ENCODE measurements at regions not wholly inside any gene's neighbourhood (a gene's known extent, or its start where the extent isn't known, plus 50 kb on each side); places are given as distances from the start of the nearest gene placed in this dataset.

DNA sequence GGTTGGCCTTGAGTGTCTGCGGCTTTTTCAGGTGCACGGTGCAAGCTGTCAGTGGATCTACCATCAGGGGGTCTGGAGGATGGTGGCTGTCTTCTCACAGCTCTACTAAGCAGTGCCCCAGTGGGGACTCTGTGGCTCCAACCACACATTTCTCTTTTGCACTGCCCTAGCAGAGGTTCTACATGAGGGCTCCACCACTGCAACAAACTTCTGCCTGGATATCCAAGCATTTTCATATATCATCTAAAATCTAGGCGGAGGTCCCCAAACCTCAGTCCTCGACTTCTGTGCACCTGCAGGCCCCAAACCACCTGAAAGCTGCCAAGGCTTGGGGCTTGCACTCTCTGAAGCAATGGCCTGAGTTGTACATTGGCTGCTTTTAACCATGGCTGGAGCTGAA, 601.5 kb downstream of the MTRR start:
- TF ChIP-seq, protein P1, sequence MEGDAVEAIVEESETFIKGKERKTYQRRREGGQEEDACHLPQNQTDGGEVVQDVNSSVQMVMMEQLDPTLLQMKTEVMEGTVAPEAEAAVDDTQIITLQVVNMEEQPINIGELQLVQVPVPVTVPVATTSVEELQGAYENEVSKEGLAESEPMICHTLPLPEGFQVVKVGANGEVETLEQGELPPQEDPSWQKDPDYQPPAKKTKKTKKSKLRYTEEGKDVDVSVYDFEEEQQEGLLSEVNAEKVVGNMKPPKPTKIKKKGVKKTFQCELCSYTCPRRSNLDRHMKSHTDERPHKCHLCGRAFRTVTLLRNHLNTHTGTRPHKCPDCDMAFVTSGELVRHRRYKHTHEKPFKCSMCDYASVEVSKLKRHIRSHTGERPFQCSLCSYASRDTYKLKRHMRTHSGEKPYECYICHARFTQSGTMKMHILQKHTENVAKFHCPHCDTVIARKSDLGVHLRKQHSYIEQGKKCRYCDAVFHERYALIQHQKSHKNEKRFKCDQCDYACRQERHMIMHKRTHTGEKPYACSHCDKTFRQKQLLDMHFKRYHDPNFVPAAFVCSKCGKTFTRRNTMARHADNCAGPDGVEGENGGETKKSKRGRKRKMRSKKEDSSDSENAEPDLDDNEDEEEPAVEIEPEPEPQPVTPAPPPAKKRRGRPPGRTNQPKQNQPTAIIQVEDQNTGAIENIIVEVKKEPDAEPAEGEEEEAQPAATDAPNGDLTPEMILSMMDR (IDR thresholded peaks at IDR 0.05) = no peak
- no peak for TF ChIP-seq POLR2A (IDR thresholded peaks at IDR 0.05)

Measured in lower leg skin (tissue), 3 donors.